ENCODE measurements at regions not wholly inside any gene's neighbourhood (a gene's known extent, or its start where the extent isn't known, plus 50 kb on each side); places are given as distances from the start of the nearest gene placed in this dataset.

DNA sequence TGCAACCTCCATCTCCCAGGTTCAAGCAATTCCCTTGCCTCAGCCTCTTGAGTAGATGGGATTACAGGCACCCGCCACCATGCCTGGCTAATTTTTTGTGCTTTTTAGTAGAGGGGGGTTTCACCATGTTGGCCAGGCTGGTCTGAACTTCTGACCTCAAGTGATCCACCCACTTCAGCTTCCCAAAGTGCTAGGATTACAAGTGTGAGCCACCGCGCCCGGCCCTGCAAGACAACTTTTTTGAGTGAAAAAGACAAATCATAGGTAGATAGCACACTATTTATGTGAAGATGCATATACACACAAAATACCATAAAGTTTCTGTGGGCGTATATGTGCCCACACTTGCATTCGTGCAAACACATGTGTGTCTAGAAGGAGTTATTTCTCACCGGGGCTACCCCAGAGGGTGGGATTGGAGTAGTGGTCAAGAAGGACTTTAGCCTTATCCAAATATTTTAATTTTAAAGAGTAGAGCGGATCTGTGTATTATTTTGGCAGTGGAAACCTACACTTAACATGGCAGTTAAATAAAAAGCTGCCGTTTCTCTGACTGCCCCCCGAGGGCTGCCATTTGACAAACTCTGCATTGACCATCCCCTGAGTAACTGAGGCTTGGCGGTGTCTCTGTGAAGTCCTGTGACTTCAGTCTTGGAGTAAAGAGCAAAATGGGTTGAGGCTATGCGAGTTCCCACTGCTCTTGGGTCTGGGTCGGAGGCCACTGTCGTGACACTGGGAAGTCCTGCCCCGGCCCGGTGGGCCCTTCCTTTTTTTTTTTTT lies 93.4 kb upstream of the PTCH1 start:
- no peak for DNase-seq

DNA sequence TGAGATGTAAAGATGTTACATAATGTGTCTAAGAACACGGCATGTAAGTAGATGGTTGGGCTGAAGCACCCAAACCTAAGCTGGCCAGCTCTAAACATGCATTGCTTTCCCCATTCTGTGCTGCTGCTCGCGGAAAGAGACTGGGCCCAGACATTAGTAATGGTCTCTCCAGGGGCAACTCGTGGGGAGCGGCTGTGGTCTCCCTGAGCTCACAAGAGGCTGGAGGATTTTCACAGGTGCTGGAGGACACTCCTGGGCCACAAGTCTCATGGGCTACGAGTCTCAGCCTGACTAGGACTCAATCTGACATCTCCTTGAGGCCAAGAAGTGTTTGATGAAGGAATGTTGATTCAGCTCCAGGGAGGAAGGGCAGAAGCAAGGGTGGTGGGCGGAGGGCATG lies 92.7 kb upstream of the PTCH1 start:
- no peak for DNase-seq

DNA sequence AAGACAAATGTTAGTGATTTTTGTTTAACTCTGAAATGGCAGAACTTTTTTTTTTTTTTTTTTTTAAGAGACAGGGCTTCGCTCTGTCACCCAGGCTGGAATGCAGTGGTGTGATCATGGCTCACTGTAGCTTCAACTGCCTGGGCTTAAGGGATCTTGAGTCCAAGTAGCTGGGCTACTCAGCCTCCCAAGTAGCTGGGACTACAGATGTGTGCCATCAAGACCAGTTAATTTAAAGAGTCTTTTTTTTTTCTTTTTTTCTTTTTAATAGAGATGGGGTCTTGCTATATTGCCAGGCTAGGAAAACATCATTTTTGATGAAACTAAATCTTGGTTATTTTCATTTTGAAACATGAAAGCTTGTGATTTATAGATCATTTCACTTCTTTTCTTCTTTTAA lies 91.6 kb upstream of the PTCH1 start:
- DNase-seq, result no peak

DNA sequence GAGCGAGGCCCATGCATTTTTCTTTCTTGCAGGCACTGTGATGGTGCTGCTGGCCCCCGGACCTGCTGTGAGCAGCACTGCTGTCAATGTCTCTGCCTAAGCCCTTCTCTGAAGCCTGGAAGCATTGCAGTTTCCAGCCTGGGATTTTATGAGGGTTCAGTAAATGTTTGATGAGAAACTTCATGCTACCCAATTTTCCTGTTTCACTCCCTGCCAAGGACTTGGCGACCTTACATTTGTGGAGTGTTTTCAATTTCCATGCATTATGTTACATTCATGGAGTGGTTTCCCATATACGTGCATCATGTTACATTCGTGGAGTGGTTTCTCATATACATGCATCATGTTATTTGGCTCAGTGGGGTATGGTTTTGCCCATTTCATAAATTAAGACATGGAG lies 90.7 kb upstream of the PTCH1 start:
- no peak for DNase-seq

DNA sequence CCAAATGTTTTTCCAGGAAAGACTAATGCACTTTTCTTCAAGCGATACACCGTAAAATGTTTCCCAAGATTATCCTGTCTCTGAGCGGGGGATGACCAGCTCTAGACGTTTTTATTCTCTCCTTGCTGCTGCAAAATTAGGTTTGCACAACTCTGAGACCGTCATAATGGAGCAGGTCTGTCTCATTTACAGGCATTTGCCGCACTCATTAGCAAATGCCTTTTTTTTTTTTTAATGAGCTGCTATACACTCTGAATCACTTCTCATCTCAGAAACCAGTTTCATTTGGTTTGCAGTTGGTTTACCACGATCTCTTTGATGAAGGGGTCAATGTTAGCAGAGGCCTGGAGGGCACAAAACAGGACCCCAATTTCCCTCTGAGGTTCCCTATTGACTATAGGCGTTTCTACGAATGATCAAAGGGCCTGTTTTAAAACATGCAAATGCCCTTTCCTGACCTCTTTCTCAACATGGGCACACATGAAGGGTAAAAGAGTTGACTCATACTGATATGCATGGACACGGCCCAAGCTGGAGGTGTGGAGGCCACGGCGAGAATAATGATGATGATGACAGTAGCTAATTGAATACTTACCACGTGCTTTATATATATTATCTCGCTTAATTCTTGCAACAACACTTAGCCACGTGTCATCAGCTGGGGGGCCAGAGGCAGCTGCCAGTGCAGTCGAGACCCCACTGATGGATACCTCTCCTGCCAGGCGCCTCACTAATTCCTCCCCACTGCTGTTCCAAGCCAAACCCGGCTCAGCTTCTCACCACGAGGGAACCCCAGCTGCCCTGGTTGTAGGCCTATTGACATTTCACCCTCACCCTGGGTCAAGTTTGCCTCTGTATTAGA lies 89.9 kb upstream of the PTCH1 start:
- DNase-seq, result no peak

DNA sequence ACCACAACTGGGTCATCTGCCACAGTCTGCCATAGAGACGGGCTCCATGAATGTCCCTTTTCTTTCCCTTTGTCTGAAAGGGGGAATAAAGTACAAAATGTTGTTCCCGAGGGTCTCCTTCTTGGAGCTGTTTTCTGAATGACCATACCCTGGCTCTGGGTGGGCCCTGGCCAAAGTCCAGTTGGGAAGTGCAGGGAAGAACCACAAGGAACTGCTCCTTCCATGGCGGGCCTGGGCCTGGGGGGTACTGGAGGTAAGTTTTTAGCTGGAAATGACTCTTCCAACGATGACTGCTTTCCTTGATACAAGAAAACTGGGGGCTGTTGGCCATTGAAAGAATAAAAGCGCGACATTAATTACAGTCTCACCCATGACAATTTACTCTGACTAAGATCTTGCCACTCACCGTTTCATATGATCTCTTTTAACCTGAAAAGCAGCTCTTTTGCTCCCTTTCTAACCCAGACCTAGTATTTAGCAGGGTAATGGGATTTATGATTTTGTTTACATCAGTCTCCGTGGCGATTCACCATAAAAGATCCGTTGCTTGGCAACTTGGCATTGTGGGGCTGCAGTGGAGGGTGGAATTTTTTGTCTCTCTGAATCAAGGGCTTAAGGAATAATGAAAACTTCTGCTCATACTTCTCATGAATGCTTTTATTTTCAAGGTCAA lies 89.2 kb upstream of the PTCH1 start:
- DNase-seq, result no peak

DNA sequence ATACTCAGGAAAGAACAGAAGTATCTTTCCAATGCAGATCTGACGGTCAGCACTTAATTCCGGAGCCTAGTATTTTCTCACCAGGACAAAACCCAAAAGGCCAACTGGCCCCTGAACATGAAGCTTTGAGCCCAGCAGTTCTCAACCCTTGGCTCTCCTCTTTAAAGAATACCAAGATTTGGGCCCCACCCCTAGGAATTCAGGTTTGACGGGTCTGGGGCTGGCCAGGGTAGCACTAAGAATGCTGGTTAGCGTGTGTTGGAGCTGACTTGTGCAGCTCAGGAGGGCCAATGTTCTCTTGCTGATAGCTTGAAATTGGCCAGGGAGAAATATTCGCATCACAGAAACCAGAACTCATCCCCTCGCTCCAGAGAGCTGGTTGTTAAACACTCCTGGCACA lies 88.3 kb upstream of the PTCH1 start:
- no peak for DNase-seq

DNA sequence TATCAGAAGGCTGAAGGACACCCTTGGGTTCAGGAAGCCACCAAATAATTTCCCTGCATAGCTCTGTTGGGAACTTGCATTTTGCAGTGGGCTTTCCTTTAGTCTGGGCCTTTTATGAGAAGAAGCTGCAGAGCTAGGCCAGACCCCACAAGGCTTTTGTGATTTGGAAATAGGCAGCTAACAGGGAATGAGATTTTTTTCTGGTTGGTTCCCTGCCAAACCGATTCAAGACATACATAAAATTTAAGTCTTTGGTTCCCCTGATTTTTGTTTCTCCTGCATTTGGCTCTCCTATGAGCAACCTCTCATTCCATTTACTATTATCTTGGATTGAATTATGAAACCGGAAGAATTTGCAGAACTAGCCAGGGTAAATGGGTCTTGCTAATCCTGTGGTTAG lies 81.5 kb upstream of the PTCH1 start:
- no peak for DNase-seq

DNA sequence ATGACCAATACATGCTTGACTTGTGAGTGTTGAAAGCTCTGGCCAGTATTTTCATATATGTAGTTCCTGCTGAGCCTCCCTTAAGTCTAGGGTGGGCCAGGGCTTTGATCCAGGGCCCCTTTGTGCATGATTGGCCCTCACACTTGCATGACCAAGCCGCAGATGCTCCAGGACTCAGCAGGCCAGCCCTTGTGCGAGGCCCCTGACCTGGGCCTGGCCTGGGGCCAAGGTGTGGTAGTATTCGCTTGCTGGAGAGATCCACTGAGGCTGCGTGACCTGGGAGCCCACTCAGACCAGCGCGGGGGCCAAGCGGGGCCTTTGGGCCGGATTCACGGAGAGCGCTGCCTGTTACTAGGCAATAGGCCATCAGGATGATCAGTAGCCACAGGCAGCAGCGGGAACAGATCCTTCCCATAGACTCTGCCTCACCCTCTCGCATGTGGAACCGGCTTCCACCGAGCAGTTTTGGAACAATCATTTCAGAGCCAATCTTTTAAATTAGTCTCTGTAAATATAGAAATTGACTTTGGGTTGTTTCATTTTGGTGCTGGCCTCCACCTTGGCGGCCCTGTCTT lies 79.0 kb upstream of the PTCH1 start:
- DNase-seq, result no peak

DNA sequence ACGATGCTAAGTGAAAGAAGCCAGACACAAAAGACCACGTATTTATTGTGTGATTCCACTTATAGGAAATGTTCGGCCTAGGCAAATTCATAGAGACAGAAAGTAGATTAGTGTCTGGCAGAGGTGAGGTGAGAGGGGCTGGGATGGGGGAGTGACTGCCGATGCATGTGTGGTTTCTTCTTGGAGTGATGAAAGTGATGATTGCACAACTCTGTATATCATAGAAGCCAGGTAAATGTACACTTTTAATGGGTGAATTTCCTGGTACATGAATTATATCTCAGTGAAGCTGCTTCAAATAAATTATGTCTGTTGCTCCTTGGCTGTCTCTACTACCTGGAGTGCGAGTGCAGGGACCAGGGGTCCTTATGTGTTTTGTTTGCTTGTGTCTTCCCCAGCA lies 76.2 kb upstream of the PTCH1 start:
- DNase-seq, result no peak

DNA sequence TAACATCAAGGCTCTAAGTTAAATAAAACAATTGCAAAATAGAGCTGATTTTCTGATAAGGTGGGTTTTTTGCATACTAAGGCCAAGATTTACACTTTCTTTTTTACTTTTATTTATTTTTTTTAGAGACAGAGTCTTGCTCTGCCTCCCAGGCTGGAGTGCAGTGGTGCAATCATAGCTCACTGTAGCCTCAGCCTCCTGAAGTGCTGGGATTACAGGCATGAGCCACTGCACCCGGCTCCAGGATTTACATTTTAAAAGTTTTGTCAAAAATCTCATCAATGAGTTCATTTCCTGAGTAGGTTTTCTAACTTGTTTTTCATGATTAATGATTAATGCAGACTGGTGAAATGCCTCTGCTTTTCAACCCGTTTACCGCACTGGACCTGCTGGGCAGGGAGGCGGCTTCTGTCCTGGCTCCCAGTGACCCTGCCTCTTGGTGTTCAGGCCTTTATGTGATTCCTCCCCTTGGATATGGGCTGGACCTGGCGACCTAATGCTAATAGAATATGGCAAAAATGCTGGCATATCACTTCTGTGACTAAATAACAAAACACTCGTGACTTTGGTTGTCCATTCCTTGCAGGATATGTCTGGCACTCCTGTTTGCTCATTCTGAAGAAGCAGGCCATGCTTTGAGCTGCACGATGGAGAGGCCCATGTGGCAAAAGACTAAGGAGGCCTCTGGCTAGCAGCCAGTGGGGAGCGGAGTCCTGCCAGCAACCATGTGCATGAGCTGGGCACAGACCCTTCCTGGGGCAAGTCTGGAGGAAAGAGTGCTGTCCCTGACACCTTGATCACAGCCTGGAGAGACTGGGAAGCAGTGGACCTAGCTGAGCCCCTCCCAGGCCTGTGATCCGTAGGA lies 72.2 kb upstream of the PTCH1 start:
- no peak for DNase-seq

DNA sequence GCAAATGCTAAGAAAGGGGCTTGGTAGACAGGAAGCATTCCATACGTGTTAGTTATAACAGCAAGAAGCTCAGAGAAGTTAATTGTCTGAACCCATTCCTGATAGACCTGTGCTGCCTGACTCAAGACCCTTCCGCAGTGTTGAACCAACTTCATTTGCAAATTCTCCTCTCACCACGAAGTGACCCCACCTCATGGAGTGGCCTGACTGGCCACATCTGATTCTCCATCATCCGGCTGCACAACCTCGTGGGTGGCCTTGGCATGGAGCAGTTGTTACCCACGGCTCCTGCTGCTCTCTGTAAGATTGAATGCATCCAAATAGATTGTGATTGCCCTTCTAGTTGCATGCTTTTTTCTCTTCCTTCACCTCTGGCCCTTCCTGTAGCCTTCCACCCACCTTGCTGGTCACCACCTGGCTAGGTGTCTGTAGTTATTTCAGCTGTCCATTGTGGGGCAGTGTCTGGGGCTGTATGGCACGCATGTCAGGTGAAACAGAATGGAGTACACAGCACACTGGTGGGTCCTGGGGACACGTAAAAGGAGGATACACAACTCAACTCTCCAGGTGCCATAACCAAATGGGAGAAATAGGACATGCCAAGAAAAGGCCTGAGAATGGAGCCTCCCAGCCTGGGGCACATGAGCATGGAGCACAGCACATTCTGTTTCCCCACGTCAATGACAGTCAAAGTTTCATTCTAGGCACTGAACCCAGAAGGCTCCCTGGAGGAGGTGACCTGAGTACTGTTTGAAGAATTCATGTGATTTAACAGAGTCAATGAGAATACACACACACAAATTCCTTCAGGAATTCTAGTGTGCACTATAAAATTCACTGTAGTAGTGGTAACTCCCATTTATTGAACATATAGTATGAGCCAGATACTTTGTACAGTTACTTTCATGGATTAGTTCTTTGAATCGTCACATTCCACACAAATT lies 70.5 kb upstream of the PTCH1 start:
- no peak for DNase-seq

DNA sequence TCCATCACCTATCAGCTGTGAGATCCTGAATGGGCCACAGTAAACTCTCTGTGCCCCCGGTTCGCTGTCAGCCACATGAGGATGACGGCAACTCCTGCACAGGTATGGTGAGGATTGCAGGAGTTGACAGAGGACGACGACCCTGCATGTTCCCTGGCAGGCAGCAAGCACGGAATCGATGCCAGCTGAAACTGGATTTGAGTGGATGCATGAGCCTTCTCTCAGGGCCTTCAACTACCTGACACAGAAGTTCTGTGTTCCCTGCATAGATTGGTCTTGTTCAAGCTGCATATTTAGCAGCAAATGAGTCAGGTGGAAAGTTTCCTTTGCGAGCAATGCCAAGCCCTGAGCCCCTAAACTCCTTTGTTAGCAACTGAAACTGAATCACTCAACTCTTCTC lies 69.6 kb upstream of the PTCH1 start:
- DNase-seq, result no peak

DNA sequence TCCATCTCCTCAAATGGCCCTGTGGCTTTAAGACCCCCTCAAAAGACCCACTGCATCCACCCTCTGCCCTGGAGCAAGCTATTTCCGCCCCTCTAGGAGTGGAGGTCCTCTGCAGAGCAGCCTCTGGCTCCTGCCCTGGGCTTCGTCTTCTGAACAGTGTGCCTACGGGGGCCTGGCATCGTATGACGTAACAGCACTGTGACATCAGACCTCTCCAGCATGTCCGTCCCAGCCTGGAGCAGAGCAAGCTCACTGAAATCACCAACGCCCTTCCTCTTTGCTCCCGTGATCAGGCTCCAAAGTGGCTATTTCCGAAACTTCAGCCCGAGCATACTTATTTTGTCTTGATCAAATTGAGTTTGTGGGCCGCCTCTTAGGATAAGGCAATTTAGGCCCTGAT lies 69.1 kb upstream of the PTCH1 start:
- DNase-seq, result no peak

DNA sequence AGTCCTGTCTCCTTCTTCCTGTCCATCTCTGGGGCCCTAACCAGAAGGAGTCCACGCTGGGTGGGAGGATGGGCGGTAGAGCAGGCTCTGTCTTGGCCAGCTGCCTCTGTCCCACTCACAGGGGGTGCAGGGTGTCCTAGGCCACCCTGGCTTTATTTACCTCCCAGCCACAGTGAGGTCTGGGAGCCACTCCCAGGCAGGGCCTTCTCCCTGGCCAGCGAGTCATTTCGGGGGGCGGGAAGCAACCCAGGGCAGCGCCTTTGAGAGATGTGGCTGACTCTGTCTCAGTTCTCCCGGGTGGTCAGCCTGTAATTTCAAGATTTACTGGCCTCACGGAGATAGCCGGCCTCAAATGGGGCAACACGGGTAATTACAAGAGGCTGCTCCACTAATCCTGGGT lies 67.4 kb upstream of the PTCH1 start:
- no peak for DNase-seq

DNA sequence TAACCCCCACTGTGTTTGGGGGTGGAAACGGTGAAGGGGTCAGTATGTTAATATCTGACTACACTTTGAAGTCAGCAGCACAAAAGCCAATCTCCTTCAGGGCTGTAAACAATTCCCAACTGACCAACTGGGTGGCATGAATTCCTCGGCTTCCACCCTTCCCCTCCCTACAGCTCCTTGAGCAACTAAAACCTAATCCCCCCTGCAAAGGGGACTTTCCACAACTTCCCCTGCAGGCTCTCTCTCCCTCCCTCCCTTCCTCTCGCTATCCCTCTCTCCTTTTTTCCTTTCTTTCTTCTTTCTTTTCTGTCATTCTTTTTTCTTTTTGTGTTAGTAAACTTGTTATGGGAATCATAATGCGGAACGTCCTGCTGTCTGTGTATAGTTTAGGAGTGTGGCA lies 65.1 kb upstream of the PTCH1 start:
- DNase-seq, result no peak

DNA sequence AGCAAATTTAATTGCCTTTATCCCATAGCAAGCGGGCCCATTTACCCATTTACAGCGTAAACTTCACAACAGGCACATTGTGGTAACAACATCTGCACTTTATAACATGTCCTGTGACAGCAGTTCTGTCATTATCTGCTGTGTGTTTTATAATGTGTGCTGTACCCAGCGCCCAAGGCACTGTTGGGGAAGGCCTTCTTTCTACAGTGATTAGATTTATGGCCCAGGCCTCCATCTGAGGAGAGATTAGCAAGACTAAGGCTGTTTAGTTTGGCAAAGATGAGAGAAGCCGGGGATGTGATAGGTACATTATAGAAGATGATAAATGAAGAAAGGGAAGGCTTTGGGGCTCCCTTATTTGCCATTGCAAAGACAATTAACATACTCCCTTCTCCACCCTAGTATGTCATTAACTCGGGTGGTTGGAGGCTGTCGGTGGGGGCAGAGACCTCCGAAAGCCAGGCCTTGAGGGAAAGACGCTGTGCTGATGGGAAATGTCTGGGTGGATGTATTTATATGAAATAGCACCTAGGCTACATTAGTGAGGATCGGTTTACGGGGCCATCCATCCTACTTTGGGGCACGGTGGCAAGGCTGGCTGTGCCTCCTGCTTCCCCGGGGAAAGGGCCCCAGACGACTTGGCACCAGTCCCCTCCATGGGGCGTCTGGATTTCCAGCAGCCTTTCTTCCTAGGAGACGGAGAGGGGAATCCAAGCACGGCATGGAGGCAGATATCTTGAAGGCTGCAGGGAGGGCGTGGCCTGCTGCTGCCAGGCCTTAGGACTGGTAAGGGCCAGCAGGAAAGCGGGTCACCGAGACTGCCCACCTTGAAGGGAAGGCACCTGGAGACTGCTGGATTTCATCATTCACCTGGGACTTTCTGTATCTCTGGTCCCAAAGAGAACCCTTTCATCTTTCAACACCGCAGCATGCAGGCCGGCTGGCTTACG lies 64.3 kb upstream of the PTCH1 start:
- DNase-seq, result no peak

DNA sequence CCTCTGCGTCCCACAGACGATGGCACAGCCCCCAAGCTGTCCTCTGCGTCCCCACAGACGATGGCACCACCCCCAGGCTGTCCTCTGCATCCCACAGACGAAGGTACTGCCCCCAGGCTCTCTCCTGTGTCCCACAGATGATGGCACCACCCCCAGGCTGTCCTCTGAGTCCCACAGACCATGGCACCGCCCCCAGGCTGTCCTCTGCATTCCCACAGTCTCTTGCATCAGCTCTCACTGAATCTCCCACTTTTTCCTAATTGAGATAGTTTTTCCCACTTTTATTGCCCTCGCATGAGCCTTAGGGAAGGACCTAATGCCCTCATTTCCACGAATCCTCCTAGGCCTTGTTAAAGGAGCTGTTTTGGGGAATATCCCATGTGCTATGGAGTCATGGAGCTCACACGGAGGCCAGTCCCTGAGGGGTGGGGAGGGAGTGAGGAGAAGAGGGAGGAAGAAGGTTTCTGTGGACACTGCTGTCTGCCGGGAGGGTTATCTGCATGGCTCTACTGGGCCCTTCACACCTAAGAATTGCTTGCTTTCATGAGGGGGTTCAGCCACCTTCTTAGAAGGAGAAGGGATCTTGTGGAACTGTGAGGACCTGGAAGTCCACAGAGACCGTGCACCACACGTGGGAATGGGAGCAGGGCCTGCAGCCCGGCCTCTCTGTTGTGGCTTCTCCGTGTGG lies 58.2 kb upstream of the PTCH1 start:
- no peak for DNase-seq

DNA sequence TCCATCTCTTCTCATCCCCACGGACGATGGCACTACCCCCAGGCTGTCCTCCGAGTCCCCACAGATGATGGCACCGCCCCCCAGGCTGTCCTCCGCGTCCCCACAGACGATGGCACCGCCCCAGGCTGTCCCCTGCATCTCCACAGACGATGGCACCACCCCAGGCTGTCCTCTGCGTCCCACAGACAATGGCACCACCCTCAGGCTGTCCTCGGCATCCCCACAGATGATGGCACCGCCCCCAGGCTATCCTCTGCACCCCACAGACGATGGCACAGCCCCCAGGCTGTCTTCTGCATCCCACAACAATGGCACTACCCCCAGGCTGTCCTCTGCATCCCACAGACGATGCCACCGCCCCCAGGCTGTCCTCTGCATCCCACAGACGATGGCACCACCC lies 57.4 kb upstream of the PTCH1 start:
- DNase-seq, result peak; percentile 2

DNA sequence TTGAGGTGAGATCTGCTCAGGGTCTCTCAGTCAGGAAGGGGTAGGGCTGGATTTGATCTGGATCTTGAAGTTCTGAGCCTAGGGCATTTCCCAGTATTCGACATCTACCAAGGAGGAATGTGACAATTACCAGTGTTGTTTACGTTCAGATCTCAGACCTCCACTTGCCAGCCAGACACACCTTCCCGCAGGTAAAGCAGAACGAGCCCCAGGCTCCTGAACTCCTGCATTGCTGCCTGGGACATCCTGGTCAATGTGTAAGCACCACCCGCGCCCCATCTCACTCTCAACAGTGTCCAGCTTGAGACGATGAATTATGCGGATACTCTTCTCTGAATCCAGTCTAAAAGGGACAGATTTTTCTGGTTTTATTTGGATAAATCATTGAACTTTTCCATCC lies 56.7 kb upstream of the PTCH1 start:
- DNase-seq, result no peak

Measured in NCI-H1694 treated with DMSO at 0.1 percent for 48 hours (cell line).